SK-N-SH treated with all-trans-retinoic acid at 6 μM for 48 hours (cell line): ENCODE measurements at regions not wholly inside any gene's neighbourhood (a gene's known extent, or its start where the extent isn't known, plus 50 kb on each side); places are given as distances from the start of the nearest gene placed in this dataset.

ENCODE experiments used
- ATAC-seq: fragments of 200-7000 bp; cut with Tn5 transposase; 3 replicates; pipeline ENCODE4 v1.9.1; 2020; ENCODE audit warnings: mild to moderate bottlenecking, moderate library complexity
- ARNTL ChIP-seq: fragments of 450-650 bp; formaldehyde crosslinking; IDR thresholded peaks from 2 replicates; pipeline ENCODE4 v1.5.0; 2020; ENCODE audit warnings: low read depth, mild to moderate bottlenecking, moderate library complexity, borderline replicate concordance
- BACH2 ChIP-seq: fragments of 250-450 bp; sonication (Bioruptor Pico); IDR thresholded peaks from 2 replicates; pipeline ENCODE4 v1.9.0; 2021; ENCODE audit warnings: mild to moderate bottlenecking, borderline replicate concordance
- ESRRG ChIP-seq: fragments of 250-450 bp; sonication (Bioruptor Pico); IDR thresholded peaks from 2 replicates; pipeline ENCODE4 v1.6.1; 2021; ENCODE audit warnings: mild to moderate bottlenecking
- GLIS3 ChIP-seq: fragments of 250-450 bp; sonication (Bioruptor Pico); IDR thresholded peaks from 2 replicates; pipeline ENCODE4 v1.5.0; 2020; ENCODE audit warnings: mild to moderate bottlenecking, moderate library complexity
- ISL1 ChIP-seq: fragments of 250-450 bp; sonication (Bioruptor Pico); IDR thresholded peaks from 2 replicates; pipeline ENCODE4 v2.1.2; 2022; ENCODE audit warnings: mild to moderate bottlenecking, moderate library complexity
- OSR1 ChIP-seq: fragments of 250-450 bp; sonication (Bioruptor Pico); IDR thresholded peaks from 2 replicates; pipeline ENCODE4 v1.8.0; 2022; ENCODE audit warnings: moderate library complexity, mild to moderate bottlenecking, inconsistent platforms
- PPARA ChIP-seq: fragments of 250-450 bp; sonication (Bioruptor Pico); IDR thresholded peaks from 2 replicates; pipeline ENCODE4 v1.5.0; 2020; ENCODE audit warnings: mild to moderate bottlenecking, borderline replicate concordance
- RARB ChIP-seq: fragments of 250-450 bp; sonication (Bioruptor Pico); IDR thresholded peaks from 2 replicates; pipeline ENCODE4 v1.8.0; 2021; ENCODE audit warnings: mild to moderate bottlenecking, moderate library complexity
- SNAI2 ChIP-seq: fragments of 250-450 bp; sonication (Bioruptor Pico); IDR thresholded peaks from 2 replicates; pipeline ENCODE4 v1.5.0; 2020; ENCODE audit warnings: mild to moderate bottlenecking, moderate library complexity
- TCF4 ChIP-seq: fragments of 250-450 bp; sonication (Bioruptor Pico); IDR thresholded peaks from 2 replicates; pipeline ENCODE4 v1.8.0; 2021; ENCODE audit warnings: mild to moderate bottlenecking, moderate library complexity, borderline replicate concordance
- TOX ChIP-seq: fragments of 250-450 bp; sonication (Bioruptor Pico); IDR thresholded peaks from 2 replicates; pipeline ENCODE4 v1.8.0; 2021; ENCODE audit warnings: mild to moderate bottlenecking, moderate library complexity, borderline replicate concordance
- ZFP3 ChIP-seq: fragments of 250-450 bp; sonication (Bioruptor Pico); IDR thresholded peaks from 2 replicates; pipeline ENCODE4 v1.5.0; 2020; ENCODE audit warnings: mild to moderate bottlenecking, moderate library complexity
- ZFP30 ChIP-seq: fragments of 450-650 bp; formaldehyde crosslinking; IDR thresholded peaks from 2 replicates; pipeline ENCODE4 v1.5.0; 2022; ENCODE audit warnings: mild to moderate bottlenecking, moderate library complexity
- ZNF565 ChIP-seq: fragments of 450-650 bp; formaldehyde crosslinking; conservative IDR thresholded peaks from 2 replicates; pipeline ENCODE4 v1.5.0; 2020; ENCODE audit warnings: low read depth, mild to moderate bottlenecking, moderate library complexity
- ZNF8 ChIP-seq: fragments of 450-650 bp; formaldehyde crosslinking; IDR thresholded peaks from 2 replicates; pipeline ENCODE4 v1.5.0; 2020; ENCODE audit warnings: mild to moderate bottlenecking, moderate library complexity
- TF ChIP-seq, protein P1 (sequence below): fragments of 250-450 bp; sonication (Bioruptor Pico); IDR thresholded peaks from 2 replicates; pipeline ENCODE4 v1.5.1; 2020; ENCODE audit warnings: low read depth, mild to moderate bottlenecking, moderate library complexity
- TF ChIP-seq, protein P2 (sequence below): fragments of 250-450 bp; sonication (Bioruptor Pico); IDR thresholded peaks from 2 replicates; pipeline ENCODE4 v1.8.0; 2020; ENCODE audit warnings: mild to moderate bottlenecking, moderate library complexity, borderline replicate concordance
- TF ChIP-seq, protein P3 (sequence below): fragments of 250-450 bp; sonication (Bioruptor Pico); IDR thresholded peaks from 2 replicates; pipeline ENCODE4 v1.5.0; 2020; ENCODE audit warnings: mild to moderate bottlenecking, moderate library complexity

DNA sequence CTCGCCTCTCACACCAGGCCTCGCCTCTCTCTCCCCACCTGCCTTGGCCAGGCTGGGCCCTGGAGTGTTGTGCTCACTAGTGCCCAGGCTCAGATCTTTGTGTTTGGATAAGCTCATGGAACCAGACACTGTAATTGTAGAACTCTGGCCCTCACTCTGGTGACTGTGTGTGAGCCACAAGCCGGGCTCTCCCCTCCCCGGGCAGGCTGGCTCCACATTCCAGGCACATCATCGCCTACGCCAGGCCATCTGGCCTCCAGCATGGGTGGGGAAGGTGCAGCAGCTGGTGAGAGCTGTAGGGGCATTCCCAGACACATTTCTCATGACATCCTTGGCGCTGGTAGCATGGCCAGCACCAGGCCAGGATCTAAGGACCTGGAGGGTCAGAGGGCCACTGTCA is 202.3 kb downstream of the RAB11FIP4 start:
- peak; percentile 77 for ATAC-seq
- TF ChIP-seq SNAI2 (peak; percentile 60; the same call in 1 of the 2 replicates), ESRRG (CRISPR knock-in tag) (no peak), ZFP3 (no peak), TOX (CRISPR knock-in tag) (no peak), TCF4 (no peak; the same call in 1 of the 2 replicates), ZFP30 (no peak), GLIS3 (CRISPR knock-in tag) (no peak), ZNF8 (CRISPR knock-in tag) (no peak), ARNTL (CRISPR knock-in tag) (no peak), ISL1 (peak; percentile 26; the same call in 1 of the 2 replicates), ZNF565 (CRISPR knock-in tag) (no peak)
- TF ChIP-seq, protein P1, sequence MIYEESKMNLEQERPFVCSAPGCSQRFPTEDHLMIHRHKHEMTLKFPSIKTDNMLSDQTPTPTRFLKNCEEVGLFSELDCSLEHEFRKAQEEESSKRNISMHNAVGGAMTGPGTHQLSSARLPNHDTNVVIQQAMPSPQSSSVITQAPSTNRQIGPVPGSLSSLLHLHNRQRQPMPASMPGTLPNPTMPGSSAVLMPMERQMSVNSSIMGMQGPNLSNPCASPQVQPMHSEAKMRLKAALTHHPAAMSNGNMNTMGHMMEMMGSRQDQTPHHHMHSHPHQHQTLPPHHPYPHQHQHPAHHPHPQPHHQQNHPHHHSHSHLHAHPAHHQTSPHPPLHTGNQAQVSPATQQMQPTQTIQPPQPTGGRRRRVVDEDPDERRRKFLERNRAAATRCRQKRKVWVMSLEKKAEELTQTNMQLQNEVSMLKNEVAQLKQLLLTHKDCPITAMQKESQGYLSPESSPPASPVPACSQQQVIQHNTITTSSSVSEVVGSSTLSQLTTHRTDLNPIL = no peak

DNA sequence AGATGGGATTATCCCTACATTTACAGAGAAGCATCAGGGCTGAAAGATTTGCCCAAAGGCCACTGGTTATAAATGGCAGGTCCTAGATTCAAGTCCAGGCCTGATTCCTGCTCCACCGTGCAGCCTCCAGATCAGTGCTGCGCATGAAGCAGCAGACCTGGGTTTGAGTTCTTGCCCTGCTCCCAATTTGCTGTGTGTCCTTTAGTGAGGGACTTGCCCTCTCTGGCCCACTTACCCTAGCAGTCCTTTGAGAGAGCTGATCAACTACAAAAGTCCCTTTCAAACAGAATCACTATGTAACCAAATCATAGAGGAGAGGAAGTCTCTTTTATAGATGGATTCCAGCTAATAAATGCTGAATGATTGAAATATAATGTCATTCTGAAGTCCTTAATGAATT is 200.4 kb downstream of the RAB11FIP4 start:
- TF ChIP-seq, protein P1 = no peak
- no peak for TF ChIP-seq BACH2
- no peak for TF ChIP-seq OSR1 (CRISPR knock-in tag)

DNA sequence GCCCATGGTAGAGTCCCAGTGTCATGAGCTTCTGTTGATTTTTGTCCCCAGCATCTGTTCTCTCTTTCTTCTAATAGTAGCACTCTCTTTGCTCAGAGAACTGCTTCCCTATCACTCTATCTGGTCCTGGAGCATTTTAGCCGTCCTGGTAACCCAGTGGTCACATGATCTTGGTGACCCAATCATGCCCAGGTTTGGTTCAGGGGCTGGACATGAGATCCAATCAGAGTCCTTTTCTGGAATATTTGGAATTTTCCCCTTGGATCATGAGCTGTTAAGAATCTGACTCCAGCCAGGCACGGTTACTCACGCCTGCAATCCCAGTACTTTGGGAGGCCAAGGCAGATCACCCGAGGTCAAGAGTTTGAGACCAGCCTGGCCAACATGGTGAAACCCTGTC is 197.0 kb downstream of the RAB11FIP4 start:
- ATAC-seq = no peak
- no peak for TF ChIP-seq ARNTL (CRISPR knock-in tag)
- TF ChIP-seq, protein P2, sequence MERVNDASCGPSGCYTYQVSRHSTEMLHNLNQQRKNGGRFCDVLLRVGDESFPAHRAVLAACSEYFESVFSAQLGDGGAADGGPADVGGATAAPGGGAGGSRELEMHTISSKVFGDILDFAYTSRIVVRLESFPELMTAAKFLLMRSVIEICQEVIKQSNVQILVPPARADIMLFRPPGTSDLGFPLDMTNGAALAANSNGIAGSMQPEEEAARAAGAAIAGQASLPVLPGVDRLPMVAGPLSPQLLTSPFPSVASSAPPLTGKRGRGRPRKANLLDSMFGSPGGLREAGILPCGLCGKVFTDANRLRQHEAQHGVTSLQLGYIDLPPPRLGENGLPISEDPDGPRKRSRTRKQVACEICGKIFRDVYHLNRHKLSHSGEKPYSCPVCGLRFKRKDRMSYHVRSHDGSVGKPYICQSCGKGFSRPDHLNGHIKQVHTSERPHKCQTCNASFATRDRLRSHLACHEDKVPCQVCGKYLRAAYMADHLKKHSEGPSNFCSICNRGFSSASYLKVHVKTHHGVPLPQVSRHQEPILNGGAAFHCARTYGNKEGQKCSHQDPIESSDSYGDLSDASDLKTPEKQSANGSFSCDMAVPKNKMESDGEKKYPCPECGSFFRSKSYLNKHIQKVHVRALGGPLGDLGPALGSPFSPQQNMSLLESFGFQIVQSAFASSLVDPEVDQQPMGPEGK (CRISPR knock-in tag) = no peak
- TF ChIP-seq BACH2 = no peak
- TF ChIP-seq PPARA (CRISPR knock-in tag) = no peak

More for the DNA sequence above, 200.4 kb downstream of the RAB11FIP4 start:
- no peak for ATAC-seq

DNA sequence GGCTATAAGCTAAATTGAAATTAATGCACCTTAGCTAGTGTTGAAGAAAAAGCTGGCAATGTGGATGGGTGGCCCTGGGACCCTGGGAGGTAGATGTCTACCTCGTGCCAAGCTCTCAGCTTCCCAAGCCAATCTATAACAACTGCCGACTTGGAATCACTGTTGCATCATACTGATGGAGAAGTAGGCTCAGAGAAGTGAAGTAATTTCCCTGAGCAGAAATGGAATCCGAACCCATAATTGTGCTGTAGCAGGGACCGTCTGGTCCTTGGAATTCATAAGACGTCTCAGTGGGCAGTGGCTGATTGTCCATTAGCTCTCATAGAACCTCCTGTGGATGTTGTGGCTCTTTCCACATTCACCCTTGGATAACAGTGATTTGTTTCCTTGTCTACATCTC is 196.6 kb downstream of the RAB11FIP4 start:
- TF ChIP-seq, protein P3, sequence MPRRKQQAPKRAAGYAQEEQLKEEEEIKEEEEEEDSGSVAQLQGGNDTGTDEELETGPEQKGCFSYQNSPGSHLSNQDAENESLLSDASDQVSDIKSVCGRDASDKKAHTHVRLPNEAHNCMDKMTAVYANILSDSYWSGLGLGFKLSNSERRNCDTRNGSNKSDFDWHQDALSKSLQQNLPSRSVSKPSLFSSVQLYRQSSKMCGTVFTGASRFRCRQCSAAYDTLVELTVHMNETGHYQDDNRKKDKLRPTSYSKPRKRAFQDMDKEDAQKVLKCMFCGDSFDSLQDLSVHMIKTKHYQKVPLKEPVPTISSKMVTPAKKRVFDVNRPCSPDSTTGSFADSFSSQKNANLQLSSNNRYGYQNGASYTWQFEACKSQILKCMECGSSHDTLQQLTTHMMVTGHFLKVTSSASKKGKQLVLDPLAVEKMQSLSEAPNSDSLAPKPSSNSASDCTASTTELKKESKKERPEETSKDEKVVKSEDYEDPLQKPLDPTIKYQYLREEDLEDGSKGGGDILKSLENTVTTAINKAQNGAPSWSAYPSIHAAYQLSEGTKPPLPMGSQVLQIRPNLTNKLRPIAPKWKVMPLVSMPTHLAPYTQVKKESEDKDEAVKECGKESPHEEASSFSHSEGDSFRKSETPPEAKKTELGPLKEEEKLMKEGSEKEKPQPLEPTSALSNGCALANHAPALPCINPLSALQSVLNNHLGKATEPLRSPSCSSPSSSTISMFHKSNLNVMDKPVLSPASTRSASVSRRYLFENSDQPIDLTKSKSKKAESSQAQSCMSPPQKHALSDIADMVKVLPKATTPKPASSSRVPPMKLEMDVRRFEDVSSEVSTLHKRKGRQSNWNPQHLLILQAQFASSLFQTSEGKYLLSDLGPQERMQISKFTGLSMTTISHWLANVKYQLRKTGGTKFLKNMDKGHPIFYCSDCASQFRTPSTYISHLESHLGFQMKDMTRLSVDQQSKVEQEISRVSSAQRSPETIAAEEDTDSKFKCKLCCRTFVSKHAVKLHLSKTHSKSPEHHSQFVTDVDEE (CRISPR knock-in tag) = no peak
- no peak for TF ChIP-seq GLIS3 (CRISPR knock-in tag)
- TF ChIP-seq TCF4 = no peak
- no peak for TF ChIP-seq RARB (CRISPR knock-in tag)
- ATAC-seq = no peak
